Body of pancreas (tissue), 4 donors: ENCODE measurements at regions not wholly inside any gene's neighbourhood (a gene's known extent, or its start where the extent isn't known, plus 50 kb on each side); places are given as distances from the start of the nearest gene placed in this dataset.

Experiments
- POLR2A ChIP-seq, 3 donors: fragments of 450-650 bp; IDR thresholded peaks; one replicate each; pipeline ENCODE4 v1.6.1; 2016; ENCODE audit warnings: antibody characterized with exemption in 3 of 3, mild to moderate bottlenecking in 2 of 3
- TF ChIP-seq, protein P1 (sequence below), 7 experiments: fragments of 450-650 bp in 4 of 7; fragments of 200-600 bp in 3 of 7; sonication (generic) in 3 of 7; IDR thresholded peaks; one replicate each; pipeline ENCODE4 v1.5.1; 2016 to 2019; ENCODE audit warnings: antibody characterized with exemption in 7 of 7

DNA sequence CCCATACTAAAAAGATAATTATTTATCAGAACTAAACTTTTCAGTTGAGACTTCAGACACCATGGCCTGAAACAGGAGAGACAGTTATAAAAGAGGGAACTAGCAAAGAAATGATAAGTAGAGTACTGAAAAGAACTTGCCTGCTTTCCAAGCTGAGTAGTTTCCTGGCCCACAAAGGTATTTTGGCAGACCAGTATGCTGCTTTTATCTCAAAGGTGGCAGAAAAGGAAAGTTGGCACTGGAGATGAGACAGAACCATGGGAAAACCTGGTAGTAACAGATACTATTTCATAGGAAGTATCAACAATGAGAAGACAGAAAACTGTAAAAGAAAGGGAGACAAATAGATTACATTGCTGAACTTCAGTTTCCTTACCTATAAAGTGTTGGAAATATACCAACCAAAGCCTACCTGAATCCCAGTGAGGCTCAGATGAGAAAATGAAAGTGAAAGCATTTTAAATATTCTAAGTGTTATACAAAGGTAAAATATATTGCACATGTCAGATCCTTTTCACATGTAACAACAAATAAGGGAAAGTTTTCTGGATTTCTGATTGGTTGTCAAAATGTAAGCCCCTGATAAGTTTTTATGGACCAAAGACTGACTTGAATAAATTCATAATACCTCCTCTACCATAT, 155.3 kb upstream of the FSCB start:
- TF ChIP-seq, protein P1, sequence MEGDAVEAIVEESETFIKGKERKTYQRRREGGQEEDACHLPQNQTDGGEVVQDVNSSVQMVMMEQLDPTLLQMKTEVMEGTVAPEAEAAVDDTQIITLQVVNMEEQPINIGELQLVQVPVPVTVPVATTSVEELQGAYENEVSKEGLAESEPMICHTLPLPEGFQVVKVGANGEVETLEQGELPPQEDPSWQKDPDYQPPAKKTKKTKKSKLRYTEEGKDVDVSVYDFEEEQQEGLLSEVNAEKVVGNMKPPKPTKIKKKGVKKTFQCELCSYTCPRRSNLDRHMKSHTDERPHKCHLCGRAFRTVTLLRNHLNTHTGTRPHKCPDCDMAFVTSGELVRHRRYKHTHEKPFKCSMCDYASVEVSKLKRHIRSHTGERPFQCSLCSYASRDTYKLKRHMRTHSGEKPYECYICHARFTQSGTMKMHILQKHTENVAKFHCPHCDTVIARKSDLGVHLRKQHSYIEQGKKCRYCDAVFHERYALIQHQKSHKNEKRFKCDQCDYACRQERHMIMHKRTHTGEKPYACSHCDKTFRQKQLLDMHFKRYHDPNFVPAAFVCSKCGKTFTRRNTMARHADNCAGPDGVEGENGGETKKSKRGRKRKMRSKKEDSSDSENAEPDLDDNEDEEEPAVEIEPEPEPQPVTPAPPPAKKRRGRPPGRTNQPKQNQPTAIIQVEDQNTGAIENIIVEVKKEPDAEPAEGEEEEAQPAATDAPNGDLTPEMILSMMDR (IDR thresholded peaks at IDR 0.05) = no peak
- TF ChIP-seq POLR2A (IDR thresholded peaks at IDR 0.05) = no peak
